HG03064 (cell line): ENCODE measurements at regions not wholly inside any gene's neighbourhood (a gene's known extent, or its start where the extent isn't known, plus 50 kb on each side); places are given as distances from the start of the nearest gene placed in this dataset.
A peak's percentile ranks its signal among the peaks of the same experiment; 100 is the strongest.

ENCODE experiments used
- ATAC-seq: cut with Tn5 transposase; IDR thresholded peaks from one replicate; pipeline ENCODE4 v1.9.1; 2021; ENCODE audit warnings: low read depth; ENCODE audit not compliant: unreplicated experiment

- no peak for ATAC-seq
These were observed 407.9 kb downstream of the HNRNPD start for GRCh38 chr4:81965911-81966310.

- no peak for ATAC-seq
These were observed 408.3 kb downstream of the HNRNPD start for GRCh38 chr4:81965454-81965853.

GRCh38 chr4:81963763-81964020, 410.1 kb downstream of the HNRNPD start:
- no peak for ATAC-seq

DNA sequence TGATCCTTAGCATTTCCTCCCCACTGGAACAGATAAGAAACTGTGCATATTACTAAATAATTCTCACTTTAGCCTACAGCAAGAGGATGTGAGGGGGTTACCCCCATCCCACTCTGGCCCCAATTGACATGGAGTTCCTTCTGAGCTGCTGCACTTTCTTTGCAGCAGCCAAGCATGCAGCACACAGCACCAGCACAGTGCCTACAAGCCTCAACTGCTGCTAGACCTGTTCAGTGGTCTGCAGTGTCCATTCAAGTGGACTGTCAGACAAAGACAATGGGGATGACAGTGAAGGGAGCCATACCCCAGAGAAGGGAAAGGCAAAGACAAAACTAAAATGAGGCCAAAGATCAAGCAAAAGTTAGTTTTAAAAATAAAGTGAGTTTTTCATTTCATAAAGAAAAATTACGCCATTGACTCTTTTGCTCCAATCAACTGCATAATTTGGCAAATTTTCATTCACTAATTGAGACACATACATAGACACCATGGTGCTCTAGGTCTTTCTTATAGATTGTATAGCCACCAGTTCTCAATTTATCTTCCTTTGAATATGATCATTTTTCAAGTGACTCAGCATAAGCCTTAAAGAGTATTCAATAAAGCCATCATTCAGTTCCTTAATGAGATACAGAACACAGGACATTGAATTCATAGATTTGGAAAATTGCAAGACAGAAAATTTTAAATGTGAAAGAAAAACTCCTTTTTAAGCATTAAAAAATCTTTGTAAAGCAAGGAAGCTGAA, 410.6 kb downstream of the HNRNPD start:
- no peak for ATAC-seq

DNA sequence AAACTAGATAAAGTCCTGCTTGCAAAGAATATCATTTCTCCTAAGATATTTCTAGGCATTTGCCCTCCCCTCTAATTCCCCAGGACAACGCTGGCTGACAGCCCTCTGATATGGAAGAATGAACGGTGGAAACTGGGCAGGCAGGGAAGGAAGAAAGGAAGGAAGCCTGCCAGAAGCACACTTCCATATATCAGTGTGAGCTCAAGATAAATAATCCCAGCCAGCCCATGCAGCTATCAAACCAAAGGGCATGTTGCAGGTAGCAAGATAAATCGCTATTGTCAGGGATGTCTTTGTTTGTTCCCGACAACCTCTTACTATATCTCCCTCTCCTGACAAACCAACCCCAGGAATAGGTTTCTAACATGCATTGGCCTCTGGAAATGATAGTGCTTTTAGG, 412.8 kb downstream of the HNRNPD start:
- no peak for ATAC-seq

- no peak for ATAC-seq
These were observed 419.5 kb downstream of the HNRNPD start for GRCh38 chr4:81954271-81954670.

DNA sequence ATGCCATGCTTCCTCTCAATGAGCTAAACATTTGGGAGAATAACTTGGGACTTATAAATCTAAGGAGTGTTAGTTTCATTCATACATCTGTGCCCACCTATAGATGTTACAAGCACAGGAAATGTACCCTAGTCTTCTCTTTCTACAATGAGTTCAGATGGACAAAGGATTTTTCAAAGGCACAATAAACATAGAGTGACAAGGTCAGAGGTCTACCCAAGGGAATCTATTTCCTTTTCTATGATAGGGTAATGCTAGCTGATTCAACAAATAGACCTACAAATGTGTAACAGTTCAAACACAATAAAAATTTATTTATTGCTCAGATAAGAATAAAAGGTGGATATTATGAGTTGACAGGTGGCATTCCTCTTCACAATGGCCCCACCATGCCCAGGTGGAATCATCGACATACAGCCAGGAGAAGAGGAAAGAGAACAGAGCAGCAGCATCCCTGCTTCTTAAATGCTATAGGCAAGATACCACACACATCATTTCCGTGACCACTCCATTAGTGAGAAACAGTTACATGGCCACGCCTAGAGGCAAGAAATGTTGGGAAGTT, 421.8 kb downstream of the HNRNPD start:
- ATAC-seq = no peak

GRCh38 chr4:81946996-81947395, 426.8 kb downstream of the HNRNPD start:
- no peak for ATAC-seq

- no peak for ATAC-seq
These were observed 443.1 kb downstream of the HNRNPD start for GRCh38 chr4:81930506-81931238.

DNA sequence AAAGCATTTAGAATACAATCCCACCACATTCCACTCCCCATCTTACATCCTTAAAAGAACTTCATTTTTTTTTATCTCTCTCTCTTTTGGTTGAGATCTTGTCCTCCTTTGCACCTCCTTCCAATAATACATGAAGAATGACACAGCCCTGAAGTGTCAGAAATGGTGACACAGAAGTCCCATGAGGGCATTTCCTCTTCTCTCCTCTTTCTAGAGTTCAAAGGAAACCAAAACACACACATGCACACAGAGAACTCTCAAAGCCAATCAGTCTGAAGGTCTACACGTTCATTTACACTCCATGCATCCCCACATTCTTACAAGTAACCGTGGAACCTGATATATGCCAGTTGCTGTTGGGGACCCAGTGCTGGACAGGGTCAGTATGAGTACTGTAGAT, 450.7 kb downstream of the HNRNPD start:
- no peak for ATAC-seq

- ATAC-seq = no peak
These were observed 450.6 kb upstream of the RASGEF1B start for GRCh38 chr4:81922313-81922712.

GRCh38 chr4:81921751-81922159, 450.0 kb upstream of the RASGEF1B start:
- ATAC-seq = no peak

DNA sequence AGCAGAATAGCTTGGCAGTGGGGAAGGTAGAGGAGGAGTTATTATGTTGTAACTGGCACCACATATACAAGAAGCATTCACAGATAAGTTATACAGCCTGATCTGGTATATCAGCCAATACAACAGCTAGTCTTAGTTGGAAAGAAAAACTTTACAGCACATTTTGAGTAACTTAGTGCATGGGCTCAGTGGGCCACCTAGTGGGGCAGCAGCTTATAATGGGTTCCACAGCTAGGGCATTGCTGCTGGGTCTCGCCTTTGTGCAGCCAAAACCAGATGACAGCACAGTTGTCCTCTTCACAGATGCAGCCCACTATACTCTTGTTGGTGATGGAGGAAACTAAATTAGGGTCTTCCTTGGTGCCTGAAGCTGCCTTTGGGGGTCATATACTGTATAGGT, 448.1 kb upstream of the RASGEF1B start:
- no peak for ATAC-seq

- no peak for ATAC-seq
These were observed 447.5 kb upstream of the RASGEF1B start for GRCh38 chr4:81919223-81919622.

DNA sequence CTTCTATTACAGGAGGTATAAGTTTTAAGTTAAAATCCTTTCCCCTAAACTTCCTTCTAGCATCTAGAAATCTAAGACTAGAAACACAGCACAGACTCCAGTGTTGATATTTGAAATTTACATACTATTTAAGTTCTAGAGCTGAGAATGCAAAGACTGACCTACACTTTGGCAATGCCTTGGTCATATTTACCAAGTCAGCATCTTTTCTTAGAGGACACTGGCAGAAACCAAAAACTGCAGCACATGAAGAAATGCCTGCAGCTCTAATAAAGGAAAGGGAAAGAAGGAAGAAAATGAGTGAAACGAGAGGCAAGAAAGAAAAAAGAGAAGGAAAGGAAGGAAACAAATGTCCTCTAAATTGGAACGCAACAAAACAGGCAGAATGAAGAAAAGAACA, 443.7 kb upstream of the RASGEF1B start:
- no peak for ATAC-seq

DNA sequence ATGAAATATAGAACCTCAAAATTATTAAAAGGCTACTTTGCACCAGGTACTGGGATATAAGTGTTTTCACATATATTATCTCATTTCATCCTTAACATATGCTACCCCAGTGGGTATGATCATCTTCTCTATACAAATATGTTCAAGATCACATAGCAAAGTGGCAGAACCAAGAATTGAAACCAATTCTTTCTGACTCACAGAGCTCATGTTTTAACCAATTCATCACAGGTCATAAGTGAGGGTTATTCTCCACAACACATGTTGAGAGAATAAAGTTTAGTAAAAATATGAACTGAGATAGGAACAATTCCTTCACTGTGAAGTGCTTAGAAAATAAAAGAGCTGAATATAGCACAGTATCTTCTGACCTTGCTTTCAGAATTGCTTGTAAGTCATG, 442.9 kb upstream of the RASGEF1B start:
- no peak for ATAC-seq

DNA sequence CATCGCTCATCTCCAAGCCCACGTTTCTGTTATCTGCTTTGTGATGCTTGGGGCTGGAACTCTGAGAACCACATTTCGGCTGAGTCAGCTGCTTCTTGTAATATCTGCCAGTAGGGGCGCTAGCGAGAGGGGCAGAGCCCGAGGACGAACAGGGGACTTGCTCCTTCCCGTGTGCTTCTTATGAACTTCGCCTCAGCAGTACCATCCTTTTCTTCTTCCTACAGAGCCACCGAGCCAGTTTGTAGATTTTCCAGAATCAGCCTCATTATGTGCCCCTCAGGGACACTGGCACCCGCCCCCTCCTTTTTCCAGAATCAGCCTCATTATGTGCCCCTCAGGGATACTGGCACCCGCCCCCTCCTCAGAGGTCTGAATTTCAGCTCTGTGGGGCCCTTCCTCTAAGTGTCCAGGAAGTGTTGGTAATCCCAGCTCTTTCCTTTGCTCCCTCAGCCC, 441.7 kb upstream of the RASGEF1B start:
- ATAC-seq = no peak

DNA sequence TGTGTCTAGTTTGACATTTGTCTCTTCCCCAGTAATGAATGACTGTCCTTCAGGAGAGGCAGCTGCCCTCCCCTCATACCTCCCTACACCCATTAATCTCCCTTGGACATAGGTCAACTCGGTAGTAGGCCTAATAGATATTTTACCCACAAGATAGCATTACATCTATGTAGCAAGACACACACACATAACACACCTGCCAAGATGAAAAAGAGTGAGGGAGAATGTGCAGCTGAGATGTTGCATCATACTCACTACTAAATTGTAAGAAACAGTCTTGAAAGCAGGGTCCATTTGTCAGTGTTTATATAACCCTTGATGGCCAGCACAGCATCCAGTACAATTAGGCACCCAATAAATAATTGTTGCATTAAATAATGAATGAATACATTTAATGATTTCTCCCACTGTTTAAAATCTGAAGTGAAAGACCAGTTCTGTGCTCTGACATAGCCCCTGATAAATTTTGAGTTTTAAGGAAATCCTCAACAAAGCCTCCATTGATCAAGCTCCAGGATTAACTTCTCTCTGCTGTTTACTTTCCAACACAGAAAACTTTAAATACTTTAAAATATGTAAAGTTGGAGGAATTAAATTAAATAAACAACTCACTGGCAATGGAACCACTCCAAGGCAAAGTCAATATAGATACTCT, 440.8 kb upstream of the RASGEF1B start:
- no peak for ATAC-seq

DNA sequence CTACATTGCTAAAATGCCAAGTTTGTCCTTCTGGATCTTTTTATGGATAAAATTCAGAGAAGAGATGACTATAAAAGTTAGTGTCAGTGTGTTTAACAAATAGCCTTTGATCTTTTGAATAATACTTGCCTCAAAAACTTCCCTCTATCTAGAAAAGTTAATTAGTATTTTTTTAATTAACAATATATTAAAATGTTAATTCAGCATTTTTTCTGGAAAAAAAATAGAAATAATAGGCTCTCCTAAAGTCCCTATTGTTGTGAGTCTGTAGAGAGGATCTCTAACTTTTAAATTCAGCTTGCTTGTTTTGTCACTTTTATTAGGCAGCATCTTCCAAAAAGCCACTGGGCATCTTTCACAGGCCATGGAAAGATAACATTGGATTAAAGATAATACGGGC, 435.2 kb upstream of the RASGEF1B start:
- no peak for ATAC-seq

DNA sequence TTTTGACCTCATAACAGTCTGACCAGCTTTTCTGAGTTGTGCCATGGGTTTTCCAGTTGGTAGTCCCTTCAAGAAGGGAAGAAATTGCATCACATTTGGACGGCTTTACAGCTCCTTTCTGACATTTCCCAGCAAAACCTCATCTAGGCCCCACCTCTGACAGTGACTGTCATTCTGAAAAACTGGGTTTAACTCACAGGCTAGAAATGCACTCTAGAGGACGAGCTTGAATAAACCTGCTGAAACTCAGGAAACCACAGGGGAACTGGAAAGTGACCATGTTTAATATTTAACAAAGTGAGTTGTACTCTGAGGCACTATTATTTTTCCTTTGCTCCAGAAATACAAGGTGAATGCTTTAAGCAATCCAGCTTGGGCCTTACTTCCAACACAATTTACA, 434.3 kb upstream of the RASGEF1B start:
- ATAC-seq = peak; percentile 88

DNA sequence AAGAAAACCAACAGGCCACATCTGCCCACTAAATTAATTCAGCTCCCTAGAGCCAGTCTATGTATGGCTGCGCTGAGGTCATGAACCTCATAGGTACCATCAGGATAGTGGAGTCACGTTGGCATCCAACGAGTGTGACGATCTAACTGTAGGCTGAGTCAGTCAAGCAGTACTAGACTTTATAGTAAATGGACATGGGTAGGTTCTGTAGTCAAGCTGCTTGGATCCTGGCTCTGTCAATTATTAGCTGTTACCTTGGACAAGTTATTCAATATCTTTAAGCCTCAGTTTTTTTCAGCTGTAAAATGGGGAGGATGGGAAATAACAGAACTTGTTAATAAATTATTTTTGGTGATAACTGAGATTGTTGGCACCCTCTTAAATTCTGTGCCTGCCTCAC, 432.4 kb upstream of the RASGEF1B start:
- ATAC-seq = no peak

- ATAC-seq = no peak
These were observed 431.5 kb upstream of the RASGEF1B start for GRCh38 chr4:81903212-81903611.
